GM19455 (cell line): ENCODE measurements at regions not wholly inside any gene's neighbourhood (a gene's known extent, or its start where the extent isn't known, plus 50 kb on each side); places are given as distances from the start of the nearest gene placed in this dataset.

Source experiments
- ATAC-seq: cut with Tn5 transposase; IDR thresholded peaks from one replicate; pipeline ENCODE4 v1.9.1; 2021; ENCODE audit not compliant: unreplicated experiment

DNA sequence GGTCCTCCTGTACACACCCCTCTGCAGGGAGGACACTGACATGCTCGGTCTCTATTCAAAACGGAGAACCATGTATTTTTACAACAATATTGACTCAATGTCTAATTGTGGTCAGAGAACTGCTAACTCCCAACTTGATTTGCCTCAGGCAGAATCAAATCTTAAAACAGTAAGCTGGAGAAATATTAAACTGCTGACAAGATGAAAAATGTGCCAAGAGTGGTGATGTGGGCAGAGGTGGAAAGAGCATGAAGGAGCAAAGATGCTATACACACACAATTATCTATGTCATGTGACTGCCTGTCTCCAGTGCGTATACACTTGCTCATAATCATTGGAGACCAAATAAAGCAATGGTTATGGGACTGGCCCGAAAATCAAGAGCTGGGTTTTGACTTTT is 556.1 kb upstream of the ZNF608 start:
- ATAC-seq: no peak

DNA sequence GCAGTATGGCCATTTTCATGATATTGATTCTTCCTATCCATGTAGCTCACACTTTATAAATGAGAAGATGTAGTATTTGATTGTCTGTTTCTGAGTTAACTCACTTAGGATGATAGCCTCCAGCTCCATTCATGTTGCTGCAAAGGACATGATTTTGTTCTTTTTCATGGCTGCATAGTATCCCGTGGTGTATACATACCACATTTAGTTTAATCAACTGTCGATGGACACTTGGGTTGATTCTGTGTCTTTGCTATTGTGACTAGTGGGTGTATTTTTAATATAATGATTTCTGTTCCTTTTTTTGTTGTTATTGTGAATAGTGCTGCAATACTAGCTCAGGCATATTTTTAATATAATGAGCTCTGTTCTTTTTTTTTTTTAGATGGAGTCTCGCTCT is 560.3 kb upstream of the ZNF608 start:
- no peak for ATAC-seq

DNA sequence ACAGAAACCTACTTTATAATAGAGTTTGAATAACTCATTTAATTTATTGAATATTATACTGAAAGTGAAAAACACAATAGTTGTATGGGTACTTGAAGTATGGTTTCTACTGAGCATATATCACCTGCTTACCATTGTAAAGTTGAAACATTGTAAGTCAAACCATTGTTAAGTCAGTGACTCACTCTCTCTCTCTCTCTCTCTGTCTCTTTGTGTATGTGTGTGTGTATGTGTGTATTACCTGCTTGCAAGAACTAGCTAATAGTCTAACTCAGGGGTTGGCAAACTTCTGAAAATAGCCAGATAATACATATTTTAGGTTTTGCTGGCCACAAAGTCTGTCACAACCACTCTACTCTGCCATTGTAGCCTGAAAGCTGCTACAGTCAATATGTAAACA is 564.3 kb upstream of the ZNF608 start:
- ATAC-seq: no peak

DNA sequence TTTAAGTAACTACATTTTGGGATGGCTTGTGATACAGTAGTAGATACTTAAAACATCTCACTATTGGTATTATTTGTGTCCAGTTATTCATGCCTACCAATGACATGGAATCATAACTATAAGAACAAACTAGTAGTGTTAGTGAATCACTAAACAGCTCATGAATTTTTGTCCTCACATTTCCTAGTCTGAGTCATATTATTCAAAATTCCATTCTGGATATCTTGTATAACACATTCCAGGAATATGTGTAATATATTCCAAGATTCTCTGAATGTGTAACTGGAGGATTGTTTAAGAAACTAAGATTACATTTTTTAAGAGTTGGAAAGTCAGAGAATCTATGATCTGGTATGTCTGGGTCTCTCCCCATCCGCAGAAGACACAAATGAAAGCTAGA is 565.3 kb upstream of the ZNF608 start:
- ATAC-seq: no peak

DNA sequence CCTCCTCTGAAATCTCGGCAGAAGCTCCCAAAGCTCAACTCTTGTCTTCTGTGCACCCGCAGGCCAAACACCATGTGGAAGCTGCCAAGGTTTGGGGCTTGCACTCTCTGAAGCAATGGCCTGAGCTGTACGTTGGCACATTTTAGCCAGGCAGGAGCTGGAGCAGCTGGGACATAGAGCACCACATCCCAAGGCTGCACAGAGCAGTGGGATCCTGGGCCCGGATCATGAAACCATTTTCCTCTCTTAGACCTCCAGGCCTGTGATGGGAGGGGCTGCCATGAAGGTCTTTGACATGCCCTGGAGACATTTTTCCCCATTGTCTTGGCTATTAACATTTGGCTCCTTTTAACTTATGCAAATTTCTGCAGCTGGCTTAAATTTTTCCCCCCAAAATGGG is 567.1 kb upstream of the ZNF608 start:
- ATAC-seq: no peak

DNA sequence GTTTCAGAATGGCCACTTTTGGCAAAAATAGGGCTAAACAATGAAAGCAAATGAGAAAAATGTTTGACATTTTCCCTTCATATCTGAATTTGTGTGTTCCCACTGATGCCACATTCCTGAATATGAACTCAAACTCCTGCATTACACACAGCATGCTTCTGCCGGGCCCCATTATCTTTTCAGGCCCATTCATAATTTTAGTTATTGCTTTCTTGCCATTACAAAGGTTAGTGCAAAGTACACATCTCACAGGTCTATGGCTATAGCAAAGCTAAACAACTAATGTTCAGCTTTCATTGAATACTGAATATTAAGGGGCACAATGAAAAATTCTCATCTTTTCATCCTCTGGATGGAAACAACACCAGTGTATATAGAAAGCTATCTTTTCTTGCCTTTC is 568.9 kb upstream of the ZNF608 start:
- ATAC-seq: no peak

DNA sequence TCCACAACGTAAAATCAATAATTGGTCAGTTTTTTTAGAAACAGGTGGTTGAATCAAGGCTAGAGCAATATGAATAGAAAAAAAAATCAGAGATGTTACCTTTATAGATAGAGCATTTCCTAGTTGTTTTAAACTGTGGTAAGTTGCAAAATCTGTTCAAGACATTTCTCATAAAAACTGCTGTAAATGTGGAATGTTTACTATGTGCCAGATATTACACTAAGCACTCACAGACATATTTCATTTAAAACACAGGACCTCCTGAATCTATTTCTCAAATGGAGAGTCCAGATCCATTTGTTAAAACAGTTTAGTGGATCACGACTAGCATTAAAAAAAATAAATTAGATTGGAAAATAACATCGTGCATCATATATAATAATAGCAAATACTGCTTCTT is 570.0 kb upstream of the ZNF608 start:
- no peak for ATAC-seq

DNA sequence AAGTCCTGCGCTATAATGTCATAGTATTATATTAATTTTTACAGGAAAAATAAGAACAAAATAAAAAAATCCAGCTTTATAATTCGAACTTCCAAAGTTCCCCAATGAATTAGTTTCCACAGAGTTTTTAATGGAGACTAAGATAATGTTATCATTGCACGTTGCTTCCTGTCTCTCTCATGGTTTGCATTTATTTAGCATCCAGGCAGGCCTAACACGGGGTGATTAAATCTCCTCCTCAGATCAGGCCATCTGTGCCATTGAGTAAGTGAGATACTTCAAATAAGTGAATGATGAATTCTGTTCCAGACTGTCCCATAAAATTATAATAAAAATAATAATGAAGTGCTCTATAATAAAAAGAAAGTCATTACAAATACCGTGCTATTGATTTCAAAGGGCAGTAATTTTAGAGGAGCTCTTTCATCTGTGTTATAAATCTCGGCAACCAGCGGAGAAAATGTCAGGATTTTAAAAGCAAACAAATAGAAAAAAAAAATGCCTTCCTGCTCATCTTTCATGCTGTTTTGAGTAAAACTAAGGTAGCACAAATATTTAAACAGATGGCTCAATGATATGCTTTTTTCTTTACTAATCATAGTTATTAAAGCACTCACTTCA is 570.6 kb upstream of the ZNF608 start:
- no peak for ATAC-seq

DNA sequence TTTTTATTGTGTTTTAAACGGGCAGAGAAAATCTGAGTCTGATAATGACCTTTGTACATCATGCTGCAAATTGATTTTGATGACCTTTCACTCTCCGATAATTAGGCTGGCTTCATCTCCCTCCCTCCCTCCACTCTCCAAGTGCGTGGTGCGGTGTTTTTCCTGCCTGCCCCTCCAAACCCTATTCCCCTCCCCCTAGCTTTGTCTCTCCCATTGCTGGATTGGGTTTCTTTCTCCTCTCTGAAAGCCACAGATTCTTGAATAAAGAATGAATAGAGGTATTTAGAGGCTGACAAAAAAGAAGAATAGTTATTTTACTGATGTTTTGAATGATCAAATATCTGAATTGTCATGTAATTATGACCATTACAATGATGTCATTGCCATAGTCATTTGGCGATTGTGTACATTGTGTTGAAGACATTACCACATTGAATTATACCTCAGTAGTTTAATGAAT is 571.1 kb upstream of the ZNF608 start:
- ATAC-seq: no peak

DNA sequence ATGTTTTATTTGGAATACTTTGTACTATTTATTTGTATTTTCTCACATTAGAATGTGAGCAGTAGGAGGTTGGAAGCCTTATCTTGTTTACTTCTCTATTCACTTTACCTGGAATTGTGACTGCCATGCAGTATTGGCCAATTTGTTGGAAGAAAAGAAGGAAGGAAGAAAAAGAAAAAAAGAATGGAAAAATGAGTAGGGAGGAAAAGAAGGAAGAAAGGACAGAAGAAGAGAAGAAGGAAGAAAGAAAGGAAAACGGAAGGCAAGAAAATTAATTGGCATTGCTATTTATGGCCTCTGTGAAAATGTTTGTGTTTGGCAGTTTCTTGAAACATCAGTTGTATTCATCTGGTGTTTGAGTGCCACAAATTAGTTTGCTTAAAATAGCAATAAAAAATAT is 575.2 kb upstream of the ZNF608 start:
- no peak for ATAC-seq

DNA sequence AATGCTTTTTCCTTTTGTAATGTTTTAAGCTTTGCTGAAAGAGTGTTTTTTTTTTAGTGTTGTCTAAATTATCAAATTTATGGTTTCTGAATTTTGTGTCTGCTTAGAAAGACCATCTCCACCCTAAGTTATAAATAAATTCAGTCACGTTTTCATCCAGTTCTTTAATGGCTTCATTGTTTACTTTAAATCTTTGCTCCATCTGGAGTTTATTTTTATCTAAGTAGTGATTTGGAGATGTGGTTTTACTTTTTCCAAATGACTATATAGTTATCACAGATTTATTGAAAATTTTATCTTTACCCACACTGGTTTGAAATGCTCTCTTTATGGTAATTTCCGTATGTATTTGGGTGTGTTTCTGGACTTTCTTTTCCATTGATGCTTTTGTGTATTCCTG is 577.2 kb upstream of the ZNF608 start:
- no peak for ATAC-seq

DNA sequence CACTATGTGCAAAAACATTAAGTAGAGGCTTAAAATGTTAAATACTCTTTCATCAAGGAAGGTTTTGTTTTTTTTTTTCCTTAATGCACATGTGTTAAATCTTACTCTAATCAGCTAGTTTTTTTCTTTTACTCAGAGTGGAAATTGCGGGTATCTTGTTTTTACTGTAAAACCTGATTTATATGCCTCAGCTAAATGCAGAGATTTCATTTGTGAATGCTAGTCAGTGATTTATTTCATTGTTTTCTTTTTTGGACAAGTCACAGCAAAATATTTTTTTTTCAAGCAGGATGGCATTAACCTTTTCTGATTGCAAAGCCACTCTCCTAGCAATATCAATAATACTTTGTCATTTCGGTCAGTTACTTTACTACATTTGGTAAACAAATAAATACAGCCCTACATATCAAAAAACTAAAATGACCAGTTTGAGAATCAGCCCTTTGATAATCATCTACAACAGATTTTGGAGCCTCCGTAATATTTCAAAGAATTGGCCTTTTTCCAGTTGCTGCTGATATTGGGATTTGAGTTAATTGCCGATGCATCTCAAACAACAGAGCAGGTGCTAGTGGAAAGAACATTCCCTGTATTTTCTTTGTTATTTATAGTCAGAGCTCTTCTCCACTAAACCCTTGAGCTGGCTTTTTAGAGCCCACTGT is 579.2 kb upstream of the ZNF608 start:
- no peak for ATAC-seq

DNA sequence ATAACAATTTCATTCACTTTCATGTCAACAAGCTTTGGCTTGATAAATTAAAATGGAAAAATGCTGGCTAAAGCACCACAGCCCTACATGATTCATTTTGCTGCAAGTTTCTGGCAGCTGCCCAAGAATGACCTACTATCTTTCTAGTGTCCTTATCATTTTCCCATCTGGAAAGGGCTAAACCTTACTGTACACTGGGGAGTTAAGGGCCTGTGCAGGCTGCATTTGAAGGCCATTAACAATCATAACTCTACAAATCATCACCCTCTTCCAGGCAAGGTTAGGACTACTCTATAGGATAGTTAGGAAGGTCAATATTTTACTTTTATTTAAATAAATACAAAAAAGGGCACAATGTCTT is 579.7 kb upstream of the ZNF608 start:
- no peak for ATAC-seq

DNA sequence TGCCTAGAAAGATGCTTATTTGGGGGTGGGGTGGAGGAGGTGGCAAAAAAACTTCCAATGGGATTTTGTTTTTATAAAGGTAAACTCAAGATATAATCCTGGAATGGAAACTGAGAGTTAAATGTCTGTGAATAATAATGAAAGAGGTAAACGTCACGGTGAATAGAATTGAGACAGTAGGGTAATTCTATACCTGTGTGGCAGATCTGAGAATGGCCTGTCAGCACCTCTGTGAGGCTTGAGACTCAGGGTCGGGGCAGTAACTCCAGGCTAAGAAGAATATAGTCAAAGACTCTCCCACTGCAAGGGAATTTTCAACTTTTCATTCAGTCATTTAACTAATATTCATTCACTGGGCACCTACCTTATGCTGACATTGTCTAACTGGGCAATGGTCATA is 581.2 kb upstream of the ZNF608 start:
- no peak for ATAC-seq

DNA sequence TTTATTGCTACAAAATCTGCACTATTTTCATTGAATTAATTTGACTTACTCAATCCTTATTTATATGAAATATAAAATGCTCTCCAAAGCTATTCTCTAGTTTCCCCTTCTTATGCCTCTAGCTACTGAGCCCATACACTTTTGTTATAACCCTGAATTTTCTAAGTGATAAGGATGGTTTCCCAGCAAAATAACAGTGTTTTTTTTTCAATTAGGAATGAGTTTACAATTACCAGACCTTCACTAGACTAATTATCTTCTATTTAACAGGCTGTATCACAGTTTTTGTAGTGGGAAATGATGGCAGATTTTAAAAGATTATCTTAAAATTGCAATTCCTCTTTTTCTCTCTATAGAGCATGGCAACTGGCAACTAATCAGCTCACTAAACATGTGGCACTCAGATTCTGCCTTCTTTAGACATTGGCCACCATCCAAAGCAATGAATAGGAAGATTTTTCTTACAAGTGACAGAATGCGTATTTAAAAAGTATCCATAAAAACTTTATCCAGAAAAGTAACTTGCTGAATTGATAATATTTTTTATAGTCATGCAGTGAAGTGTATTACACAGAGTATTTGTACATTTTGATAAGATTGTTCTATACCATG is 585.7 kb upstream of the ZNF608 start:
- no peak for ATAC-seq

DNA sequence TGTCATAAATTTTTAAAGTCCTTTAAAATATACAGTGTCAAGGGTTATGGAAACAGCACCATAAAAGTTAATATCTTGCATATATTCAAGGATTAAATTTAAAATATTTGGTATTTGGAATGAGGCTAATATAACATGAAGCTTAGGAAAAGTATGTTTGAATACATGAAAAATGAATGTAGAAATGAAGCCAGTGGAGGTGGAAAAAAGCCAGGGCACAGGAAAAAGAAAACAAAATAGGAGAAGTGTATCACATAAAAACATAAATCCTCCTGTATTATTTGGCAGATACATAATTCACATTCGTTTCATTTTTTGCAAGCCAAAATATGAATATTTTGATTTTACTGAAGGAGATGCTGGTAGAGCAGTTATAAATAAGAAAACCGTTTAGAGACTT is 587.0 kb upstream of the ZNF608 start:
- ATAC-seq: no peak

DNA sequence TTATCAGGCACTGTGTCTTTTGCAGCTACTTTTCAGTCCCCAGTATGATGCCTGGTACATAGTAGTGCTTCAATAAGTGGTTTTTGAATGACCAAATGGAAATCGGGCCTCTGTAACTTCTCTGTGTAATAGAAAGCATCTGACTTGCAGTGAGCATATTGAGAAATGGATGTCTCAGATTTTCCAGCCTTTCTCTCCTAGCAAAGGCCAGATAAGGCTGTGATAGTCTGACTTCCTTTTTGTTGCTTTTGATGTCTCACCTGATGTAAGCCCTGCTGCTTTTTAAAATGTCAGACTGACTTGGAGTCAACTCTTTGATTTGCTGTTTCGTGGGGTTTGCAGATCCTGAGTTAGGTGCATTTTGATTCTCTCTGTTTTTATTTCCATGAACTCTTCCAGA is 590.0 kb upstream of the ZNF608 start:
- ATAC-seq: no peak

DNA sequence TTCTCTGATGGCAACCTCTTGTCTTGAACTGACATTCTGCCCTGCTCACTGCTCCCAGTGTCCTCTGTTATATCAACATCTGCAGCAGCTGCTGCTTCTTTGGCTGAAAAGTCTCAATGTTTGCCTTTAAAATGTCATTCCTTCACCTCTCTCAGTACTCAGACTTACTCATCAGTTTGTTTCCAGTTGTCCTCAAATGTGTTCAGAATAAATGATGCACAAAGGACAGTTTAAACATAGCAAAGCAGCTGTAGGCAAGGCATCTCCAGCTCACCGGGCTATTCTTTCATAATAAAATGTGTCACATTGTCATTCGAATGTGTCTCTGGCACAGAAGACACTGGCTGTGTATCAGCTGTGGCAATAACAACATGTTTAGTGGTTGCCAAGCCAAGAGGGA is 590.9 kb upstream of the ZNF608 start:
- ATAC-seq: no peak

DNA sequence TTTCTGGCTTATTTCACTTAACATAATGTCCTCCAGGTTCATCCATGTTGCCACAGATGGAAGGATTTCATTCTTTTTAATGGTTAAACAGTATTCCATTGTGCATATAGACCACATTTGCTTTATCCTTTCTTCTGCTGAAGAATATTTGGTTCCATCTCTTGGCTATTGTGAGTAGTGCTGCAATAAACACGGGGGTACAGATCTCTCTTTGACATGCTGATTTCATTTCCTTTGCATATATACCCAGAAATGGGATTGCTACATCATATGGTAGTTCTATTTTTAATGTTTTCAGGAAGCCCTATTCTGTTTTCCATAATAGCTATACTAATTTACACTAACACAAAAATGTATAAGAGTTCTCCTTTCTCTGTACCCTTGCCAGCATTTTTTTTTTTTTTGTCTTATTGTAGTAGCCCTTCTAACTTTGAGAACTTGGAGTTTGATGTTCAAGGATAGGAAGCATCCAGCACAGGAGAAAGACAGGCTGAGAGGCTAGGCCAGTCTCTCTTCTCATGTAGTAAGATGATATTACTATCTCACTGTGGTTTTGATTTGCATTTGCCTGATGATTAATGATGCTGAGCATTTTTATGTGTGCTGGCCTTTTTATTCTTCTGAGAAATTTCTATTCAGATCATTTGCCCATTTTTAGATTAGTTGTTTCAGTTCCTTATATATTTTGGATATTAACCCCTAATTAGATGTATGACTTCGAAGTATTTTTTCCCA is 592.2 kb upstream of the ZNF608 start:
- ATAC-seq: no peak

DNA sequence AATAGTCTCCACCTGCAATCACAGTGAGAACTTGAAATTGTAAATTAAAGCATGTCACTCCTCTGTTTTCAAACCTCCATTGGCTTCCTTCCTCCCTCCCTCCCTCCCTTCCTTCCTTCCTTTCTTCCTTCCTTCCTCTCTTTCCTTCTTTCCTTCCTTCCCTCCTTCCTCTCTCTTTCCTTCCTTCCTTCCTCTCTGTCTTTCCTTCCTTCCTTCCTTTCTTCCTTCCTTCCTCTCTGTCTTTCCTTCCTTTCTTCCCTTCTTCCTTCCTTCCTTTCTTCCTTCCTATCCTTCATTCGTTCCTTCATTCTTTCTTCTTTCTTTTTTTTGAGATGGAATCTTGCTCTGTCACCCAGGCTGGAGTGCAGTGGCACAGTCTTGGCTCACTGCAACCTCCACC is 595.0 kb upstream of the ZNF608 start:
- no peak for ATAC-seq

DNA sequence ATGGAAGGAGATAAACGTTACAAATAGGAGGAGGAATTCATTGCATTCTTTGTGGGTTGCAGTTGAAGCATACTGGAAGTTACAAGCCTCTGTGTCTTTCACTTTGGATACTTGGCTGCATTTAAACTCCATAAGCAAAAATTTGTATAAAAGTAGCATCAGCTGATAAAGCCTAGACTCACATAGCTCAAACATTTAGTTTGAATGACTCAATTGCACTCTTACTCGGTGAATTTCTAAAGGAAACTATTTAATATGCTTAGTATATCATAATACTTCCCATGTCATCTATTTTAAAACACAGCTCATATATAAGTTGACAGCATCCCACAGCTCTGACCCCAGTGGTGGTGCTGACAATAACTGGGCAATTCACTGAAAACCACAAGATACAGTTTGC is 596.6 kb upstream of the ZNF608 start:
- no peak for ATAC-seq

DNA sequence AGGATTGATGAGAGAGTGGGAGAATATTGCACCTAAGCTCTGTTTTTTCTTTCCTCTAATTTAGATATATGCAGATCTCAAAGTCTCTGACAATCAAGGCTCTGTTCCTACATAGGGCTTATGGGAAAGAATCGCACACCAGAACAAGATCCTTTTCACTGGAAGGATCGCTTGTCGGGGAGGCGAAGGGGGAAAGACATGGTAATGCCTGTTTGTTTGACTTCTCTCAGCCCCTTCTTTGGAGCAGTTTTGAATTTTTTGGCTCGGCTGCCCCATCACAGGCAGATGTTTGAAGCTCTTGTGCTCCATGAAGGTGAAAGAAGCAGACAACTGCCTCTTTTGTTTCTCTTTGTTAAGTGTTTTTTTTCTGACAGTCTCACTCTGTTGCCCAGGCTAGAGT is 599.9 kb upstream of the ZNF608 start:
- ATAC-seq: no peak
